ENCODE measurements at regions not wholly inside any gene's neighbourhood (a gene's known extent, or its start where the extent isn't known, plus 50 kb on each side); places are given as distances from the start of the nearest gene placed in this dataset.
"Not testable (repeated sequence)": the region's sequence is repeated elsewhere in the genome, so short reads cannot be mapped to it uniquely, and the experiment has no call there.

- no peak for DNase-seq
Measured at GRCh38 chr10:106378251-106378650, 786.3 kb downstream of the SORCS1 start.

GRCh38 chr10:106370751-106371150, 793.8 kb downstream of the SORCS1 start:
- DNase-seq = no peak

- DNase-seq = no peak
Measured at GRCh38 chr10:106360870-106361269, 803.6 kb downstream of the SORCS1 start.

GRCh38 chr10:106355450-106355849, 809.1 kb downstream of the SORCS1 start:
- no peak for DNase-seq

GRCh38 chr10:106348933-106349332, 815.6 kb downstream of the SORCS1 start:
- no peak for DNase-seq

GRCh38 chr10:106347547-106347946, 817.0 kb downstream of the SORCS1 start:
- no peak for DNase-seq

GRCh38 chr10:106343539-106343938, 821.0 kb downstream of the SORCS1 start:
- DNase-seq = not testable (repeated sequence)

- DNase-seq = no peak
Measured at GRCh38 chr10:106341356-106341755, 823.1 kb downstream of the SORCS1 start.

- DNase-seq = no peak
Measured at GRCh38 chr10:106338486-106338885, 826.0 kb downstream of the SORCS1 start.

- no peak for DNase-seq
Measured at GRCh38 chr10:106336874-106337273, 827.6 kb downstream of the SORCS1 start.

GRCh38 chr10:106327747-106328146, 836.8 kb downstream of the SORCS1 start:
- no peak for DNase-seq

GRCh38 chr10:106320876-106321275, 843.6 kb downstream of the SORCS1 start:
- no peak for DNase-seq

- DNase-seq = no peak
Measured at GRCh38 chr10:106320078-106320477, 844.4 kb downstream of the SORCS1 start.

- no peak for DNase-seq
Measured at GRCh38 chr10:106317554-106317953, 847.0 kb downstream of the SORCS1 start.

GRCh38 chr10:106313041-106313440, 851.5 kb downstream of the SORCS1 start:
- no peak for DNase-seq

- no peak for DNase-seq
Measured at GRCh38 chr10:106312087-106312486, 852.4 kb downstream of the SORCS1 start.

GRCh38 chr10:106311590-106311989, 852.9 kb downstream of the SORCS1 start:
- DNase-seq = no peak

- DNase-seq = no peak
Measured at GRCh38 chr10:106310596-106310995, 853.9 kb downstream of the SORCS1 start.

GRCh38 chr10:106309376-106309775, 855.1 kb downstream of the SORCS1 start:
- DNase-seq = no peak

GRCh38 chr10:106308284-106308683, 856.2 kb downstream of the SORCS1 start:
- DNase-seq = no peak

- DNase-seq = no peak
Measured at GRCh38 chr10:106304056-106304455, 860.5 kb downstream of the SORCS1 start.

GRCh38 chr10:106302961-106303360, 861.5 kb downstream of the SORCS1 start:
- DNase-seq = no peak

- no peak for DNase-seq
Measured at GRCh38 chr10:106301146-106301545, 863.4 kb downstream of the SORCS1 start.

- no peak for DNase-seq
Measured at GRCh38 chr10:106296750-106297392, 867.6 kb downstream of the SORCS1 start.
